ENCODE measurements at regions not wholly inside any gene's neighbourhood (a gene's known extent, or its start where the extent isn't known, plus 50 kb on each side); places are given as distances from the start of the nearest gene placed in this dataset.

DNA sequence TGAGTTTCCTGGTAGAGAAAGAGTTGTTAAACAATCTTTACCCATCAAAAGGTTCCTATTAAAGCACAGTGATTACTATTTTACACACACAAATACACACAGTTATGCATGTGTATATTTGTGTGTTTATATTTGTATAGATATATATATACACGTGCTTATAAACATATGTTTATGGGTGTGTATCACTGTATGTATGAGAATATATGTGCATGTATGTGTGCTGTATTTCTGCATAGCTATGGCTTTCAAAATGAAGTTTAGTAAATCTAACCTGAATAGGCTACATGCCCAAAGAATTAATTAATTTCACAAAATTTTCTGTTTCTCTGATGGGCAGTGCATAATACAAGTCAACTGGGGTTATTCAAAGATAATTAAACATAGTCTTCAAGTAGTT lies 723.1 kb upstream of the KIRREL3 start:
- TF ChIP-seq, protein P1, sequence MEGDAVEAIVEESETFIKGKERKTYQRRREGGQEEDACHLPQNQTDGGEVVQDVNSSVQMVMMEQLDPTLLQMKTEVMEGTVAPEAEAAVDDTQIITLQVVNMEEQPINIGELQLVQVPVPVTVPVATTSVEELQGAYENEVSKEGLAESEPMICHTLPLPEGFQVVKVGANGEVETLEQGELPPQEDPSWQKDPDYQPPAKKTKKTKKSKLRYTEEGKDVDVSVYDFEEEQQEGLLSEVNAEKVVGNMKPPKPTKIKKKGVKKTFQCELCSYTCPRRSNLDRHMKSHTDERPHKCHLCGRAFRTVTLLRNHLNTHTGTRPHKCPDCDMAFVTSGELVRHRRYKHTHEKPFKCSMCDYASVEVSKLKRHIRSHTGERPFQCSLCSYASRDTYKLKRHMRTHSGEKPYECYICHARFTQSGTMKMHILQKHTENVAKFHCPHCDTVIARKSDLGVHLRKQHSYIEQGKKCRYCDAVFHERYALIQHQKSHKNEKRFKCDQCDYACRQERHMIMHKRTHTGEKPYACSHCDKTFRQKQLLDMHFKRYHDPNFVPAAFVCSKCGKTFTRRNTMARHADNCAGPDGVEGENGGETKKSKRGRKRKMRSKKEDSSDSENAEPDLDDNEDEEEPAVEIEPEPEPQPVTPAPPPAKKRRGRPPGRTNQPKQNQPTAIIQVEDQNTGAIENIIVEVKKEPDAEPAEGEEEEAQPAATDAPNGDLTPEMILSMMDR (IDR thresholded peaks at IDR 0.05), result no peak
- no peak for TF ChIP-seq POLR2A (IDR thresholded peaks at IDR 0.05)
